SJSA1 (cell line): ENCODE measurements at regions not wholly inside any gene's neighbourhood (a gene's known extent, or its start where the extent isn't known, plus 50 kb on each side); places are given as distances from the start of the nearest gene placed in this dataset.
"Not testable (repeated sequence)": the region's sequence is repeated elsewhere in the genome, so short reads cannot be mapped to it uniquely, and the experiment has no call there.

Experiments used
- DNase-seq, 2 experiments: peaks; one replicate each; pipeline ENCODE4 v3.0.0-alpha.2; 2015 to 2020; ENCODE audit warnings: low spot score in 2 of 2, low read depth in 1 of 2
- H3K27ac ChIP-seq: fragments of 250-450 bp; sonication (Bioruptor Pico); 2 replicates; pipeline ENCODE4 v1.5.1; 2020; ENCODE audit warnings: mild to moderate bottlenecking, moderate library complexity
- H3K27me3 ChIP-seq: fragments of 250-450 bp; sonication (Bioruptor Pico); replicated peaks from 2 replicates; pipeline ENCODE4 v1.5.1; 2020; ENCODE audit warnings: mild to moderate bottlenecking, moderate library complexity
- H3K36me3 ChIP-seq: fragments of 250-450 bp; sonication (Bioruptor Pico); 2 replicates; pipeline ENCODE4 v1.5.1; 2020; ENCODE audit warnings: mild to moderate bottlenecking
- H3K4me1 ChIP-seq: fragments of 250-450 bp; sonication (Bioruptor Pico); replicated peaks from 2 replicates; pipeline ENCODE4 v1.6.1; 2021; ENCODE audit warnings: mild to moderate bottlenecking
- H3K4me3 ChIP-seq: fragments of 250-450 bp; sonication (Bioruptor Pico); 2 replicates; pipeline ENCODE4 v1.5.1; 2020; ENCODE audit warnings: mild to moderate bottlenecking
- H3K9me3 ChIP-seq: fragments of 250-450 bp; sonication (Bioruptor Pico); replicated peaks from 2 replicates; pipeline ENCODE4 v1.5.1; 2020; ENCODE audit warnings: mild to moderate bottlenecking

DNA sequence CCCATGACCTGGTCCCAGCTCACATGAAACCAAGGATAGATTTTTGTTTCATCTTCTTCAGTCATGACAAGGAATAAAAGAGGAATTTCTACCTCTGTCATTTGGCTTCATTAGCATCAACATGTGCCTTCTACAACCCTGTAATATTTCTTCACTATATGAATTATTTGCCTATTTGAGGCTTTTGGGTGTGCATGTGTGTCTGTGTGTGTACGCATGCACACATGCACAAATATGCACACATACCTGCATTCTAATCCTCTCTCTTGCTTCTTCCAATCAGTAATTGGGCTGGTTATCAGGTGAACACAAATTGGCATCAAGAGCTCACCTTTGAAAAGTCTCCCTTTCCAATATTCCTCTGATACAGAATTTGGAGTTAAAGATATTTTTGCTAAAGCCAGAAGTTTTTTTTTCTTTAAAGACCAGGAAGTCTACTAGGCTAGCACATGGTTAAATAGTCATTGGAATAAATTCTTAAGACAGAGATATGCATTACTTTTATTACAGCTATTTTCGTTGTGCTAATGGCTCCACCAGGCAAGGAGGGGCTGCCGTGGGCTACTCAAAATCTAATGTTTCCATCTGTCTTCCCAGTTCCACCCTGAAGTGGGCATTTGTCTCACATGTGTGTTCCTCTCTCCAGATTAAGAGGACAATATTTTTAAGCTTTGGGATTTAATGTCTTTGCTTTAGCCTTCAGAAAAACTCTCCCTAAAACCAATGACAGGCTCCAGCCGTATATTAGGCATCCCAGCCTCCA lies 547.2 kb upstream of the CDH5 start:
- Histone ChIP-seq H3K4me1 (no peaks in the 10 kb centered on the region), H3K27ac (no peak overlapping the region), H3K27me3 (no peaks in the 10 kb centered on the region), H3K9me3 (no peaks in the 10 kb centered on the region), H3K36me3 (no peaks in the 10 kb centered on the region), H3K4me3 (no peak overlapping the region)
- DNase-seq, result no peak

DNA sequence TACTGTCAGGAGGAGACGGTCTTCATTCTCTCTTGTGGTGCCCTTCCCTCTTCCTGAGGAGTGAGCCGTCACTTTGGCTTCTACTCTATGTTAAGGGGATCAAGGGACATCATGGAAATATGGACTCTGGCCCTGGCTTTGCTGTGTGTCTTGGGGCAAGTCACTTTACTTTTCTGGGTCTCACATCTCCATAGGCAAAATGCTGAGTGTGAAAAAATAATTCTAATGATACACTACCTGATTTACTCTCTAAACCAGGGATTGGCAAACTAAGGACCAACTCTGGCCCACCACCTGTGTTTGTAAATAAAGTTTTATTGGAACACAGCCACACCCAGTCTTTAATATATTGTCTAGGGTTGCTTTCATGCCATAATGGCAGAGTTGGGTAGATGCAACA lies 548.7 kb upstream of the CDH5 start:
- Histone ChIP-seq H3K9me3 (no peaks in the 10 kb centered on the region), H3K4me1 (no peaks in the 10 kb centered on the region), H3K4me3 (no peak overlapping the region), H3K27me3 (no peaks in the 10 kb centered on the region), H3K36me3 (no peaks in the 10 kb centered on the region), H3K27ac (no peak overlapping the region)
- no peak for DNase-seq

DNA sequence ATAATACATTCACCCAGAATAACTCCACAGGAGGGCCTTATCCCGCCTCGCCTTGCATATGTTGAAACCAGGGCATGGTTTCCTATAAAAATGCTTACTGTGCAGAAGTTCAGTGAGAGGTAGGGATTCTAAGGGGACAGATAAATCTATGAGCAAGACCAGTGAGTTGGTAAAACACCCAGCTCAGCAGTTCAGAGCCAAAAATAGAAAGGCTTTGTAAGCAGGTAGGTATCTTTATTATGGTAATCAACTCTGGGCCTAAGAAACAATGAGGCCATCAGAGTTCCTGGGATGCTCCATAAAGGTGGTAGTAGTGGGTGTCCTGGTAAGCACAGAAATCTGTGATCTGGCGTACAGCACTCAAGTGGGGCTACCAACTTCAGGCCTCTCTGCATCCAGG lies 549.4 kb upstream of the CDH5 start:
- Histone ChIP-seq H3K4me1 (no peaks in the 10 kb centered on the region), H3K27ac (no peak overlapping the region), H3K9me3 (no peaks in the 10 kb centered on the region), H3K4me3 (no peak overlapping the region), H3K36me3 (no peaks in the 10 kb centered on the region), H3K27me3 (peaks cover under 1% of the 10 kb centered on the region; the same call in 1 of the 2 replicates)
- no peak for DNase-seq

DNA sequence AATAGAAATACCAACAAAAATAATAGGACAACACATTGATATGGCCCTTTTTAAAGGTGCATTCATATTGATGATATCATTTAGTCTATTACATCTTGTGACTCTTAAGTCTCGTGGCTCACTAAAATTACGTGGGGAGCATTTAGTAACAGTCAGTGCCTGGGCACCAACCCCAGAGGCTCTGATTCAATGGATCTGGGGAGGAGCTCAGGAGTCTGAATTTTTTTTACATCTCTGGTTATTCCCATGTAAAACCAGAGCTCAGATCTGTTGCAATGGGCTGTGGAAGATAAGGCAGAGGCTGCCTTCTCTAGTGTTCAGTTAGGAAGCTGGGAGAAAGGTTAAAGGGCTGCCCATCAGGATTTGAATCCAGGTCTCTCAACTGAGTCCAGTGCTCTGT lies 549.9 kb upstream of the CDH5 start:
- H3K4me3 ChIP-seq, result no peak overlapping the region
- no peak overlapping the region for H3K27ac ChIP-seq
- no peaks in the 10 kb centered on the region for H3K9me3 ChIP-seq
- no peaks in the 10 kb centered on the region for H3K4me1 ChIP-seq
- peaks cover 3% of the 10 kb centered on the region; the same call in 1 of the 2 replicates for H3K27me3 ChIP-seq
- H3K36me3 ChIP-seq, result no peaks in the 10 kb centered on the region
- no peak for DNase-seq

DNA sequence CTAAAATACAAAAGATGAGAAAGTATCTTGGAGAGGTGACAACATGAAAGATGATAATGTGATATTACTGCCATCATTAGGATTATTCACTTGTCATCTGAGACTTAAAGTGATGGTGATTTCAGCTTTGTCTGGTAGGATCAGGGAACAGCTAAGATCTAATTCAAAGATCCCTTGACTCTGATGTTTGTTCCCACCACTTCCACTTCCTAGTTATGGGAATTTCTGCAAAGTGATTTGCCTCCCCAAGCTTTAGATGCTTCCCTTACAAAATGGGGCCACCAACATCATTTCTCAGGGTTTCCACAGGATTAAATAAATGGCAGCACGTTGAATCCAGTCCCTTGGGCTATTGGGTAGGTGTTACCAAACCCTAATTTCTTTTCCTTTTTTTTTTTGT lies 550.8 kb upstream of the CDH5 start:
- no peak for DNase-seq
- H3K9me3 ChIP-seq, result no peaks in the 10 kb centered on the region
- no peaks in the 10 kb centered on the region for H3K36me3 ChIP-seq
- H3K27me3 ChIP-seq, result peaks cover 3% of the 10 kb centered on the region; the same call in 1 of the 2 replicates
- H3K4me3 ChIP-seq, result no peak overlapping the region
- H3K27ac ChIP-seq, result no peak overlapping the region
- H3K4me1 ChIP-seq, result no peaks in the 10 kb centered on the region

DNA sequence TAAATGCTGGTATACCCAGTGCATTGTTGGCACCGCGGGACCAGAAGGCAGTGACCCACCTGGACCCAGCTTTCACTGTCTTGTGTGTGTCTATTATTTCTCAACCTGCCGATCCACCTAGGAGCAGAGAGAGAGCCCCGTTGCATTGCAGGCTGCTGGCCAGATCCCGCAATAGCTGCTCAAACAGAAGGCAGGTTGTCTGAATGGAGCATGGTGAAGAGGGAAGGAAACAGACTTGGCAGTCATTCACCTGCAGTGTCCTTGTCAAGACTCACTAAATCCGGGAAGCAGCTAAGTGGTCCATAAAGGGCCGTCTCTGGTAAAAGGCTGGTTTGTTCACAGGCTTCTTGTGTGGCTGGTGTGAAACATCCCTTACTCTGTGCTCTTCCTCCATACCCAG lies 552.6 kb upstream of the CDH5 start:
- H3K4me1 ChIP-seq, DNase-seq, H3K36me3 ChIP-seq, H3K27me3 ChIP-seq, H3K4me3 ChIP-seq, H3K27ac ChIP-seq, H3K9me3 ChIP-seq: not testable (repeated sequence)

DNA sequence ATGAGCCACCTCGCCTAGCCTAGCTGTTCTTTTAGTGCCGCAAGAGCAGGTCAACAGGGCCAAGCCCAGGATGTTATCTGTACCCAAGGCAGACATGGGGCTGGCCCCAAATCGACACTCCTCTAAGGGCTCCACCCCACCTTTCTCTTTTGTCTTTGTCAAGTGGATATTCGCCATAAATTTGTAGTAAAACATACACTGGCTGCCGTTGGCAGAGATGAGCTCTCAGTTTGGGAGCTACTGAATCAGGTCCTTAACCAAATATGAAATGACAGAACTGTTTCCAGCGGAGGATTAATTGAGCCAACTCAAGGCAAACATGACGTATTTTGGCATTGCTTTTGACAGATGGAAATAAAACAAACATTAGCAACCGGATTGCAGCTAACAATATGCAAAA lies 556.9 kb upstream of the CDH5 start:
- H3K27ac ChIP-seq, result no peak overlapping the region
- no peaks in the 10 kb centered on the region for H3K36me3 ChIP-seq
- no peaks in the 10 kb centered on the region for H3K4me1 ChIP-seq
- DNase-seq, result no peak
- peaks cover 3% of the 10 kb centered on the region; the same call in 1 of the 2 replicates for H3K27me3 ChIP-seq
- no peak overlapping the region for H3K4me3 ChIP-seq
- H3K9me3 ChIP-seq, result no peaks in the 10 kb centered on the region

DNA sequence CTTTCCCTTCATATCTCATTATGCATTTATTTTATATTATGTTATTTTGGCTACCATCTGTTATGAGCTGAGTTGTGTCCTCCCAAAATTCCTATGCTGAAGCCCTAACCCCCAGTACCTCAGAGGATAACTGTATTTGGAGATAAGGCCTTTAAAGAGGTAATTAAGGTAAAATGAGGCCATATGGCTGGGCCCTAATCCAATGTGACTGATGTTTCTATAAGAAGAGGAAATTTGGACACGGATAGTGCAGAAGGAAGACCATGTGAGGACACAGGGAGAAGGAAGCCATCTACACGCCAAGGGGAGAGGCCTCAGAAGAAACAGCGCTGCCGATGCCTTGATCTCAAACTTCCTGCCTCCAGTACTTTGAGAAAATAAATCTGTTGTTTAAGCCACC lies 557.7 kb upstream of the CDH5 start:
- no peaks in the 10 kb centered on the region for H3K4me1 ChIP-seq
- H3K27me3 ChIP-seq, result peaks cover 3% of the 10 kb centered on the region; the same call in 1 of the 2 replicates
- H3K4me3 ChIP-seq, result no peak overlapping the region
- no peak for DNase-seq
- H3K9me3 ChIP-seq, result no peaks in the 10 kb centered on the region
- H3K36me3 ChIP-seq, result no peaks in the 10 kb centered on the region
- no peak overlapping the region for H3K27ac ChIP-seq

DNA sequence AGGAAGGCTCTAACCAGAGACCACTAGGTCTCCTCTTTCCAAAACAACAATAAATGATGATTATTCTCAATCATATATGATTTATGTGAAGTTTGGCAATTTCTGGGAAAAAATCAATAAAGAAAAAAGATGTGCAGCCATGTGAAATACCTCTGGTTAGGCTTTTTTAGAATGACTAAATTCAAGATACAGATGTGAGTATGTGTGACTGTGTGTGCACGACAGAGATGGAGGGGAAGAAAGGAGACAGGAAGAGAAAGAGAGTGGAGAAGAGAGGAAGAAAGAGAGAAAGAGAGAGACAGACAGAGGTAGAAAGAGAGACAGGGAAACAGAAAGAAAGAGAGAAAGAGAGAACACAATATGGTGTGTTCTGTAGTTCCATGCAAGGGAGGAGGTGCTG lies 558.6 kb upstream of the CDH5 start:
- no peaks in the 10 kb centered on the region for H3K36me3 ChIP-seq
- DNase-seq, result no peak
- H3K27me3 ChIP-seq, result peaks cover 3% of the 10 kb centered on the region; the same call in 1 of the 2 replicates
- no peaks in the 10 kb centered on the region for H3K4me1 ChIP-seq
- H3K27ac ChIP-seq, result no peak overlapping the region
- H3K9me3 ChIP-seq, result no peaks in the 10 kb centered on the region
- H3K4me3 ChIP-seq, result no peak overlapping the region

DNA sequence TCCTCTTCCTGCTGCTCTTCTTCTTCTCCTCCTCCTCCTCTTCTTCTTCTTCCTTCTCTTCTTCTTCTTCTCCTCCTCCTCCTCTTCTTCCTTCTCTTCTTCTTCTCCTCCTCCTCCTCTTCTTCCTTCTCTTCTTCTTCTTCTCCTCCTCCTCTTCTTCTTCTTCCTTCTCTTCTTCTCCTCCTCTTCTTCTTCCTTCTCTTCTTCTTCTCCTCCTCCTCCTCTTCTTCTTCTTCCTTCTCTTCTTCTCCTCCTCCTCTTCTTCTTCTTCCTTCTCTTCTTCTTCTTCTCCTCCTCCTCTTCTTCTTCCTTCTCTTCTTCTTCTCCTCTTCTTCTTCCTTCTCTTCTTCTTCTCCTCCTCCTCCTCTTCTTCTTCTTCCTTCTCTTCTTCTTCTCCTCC lies 560.8 kb upstream of the CDH5 start:
- DNase-seq, H3K4me1 ChIP-seq, H3K36me3 ChIP-seq, H3K27ac ChIP-seq, H3K4me3 ChIP-seq, H3K27me3 ChIP-seq, H3K9me3 ChIP-seq: not testable (repeated sequence)

DNA sequence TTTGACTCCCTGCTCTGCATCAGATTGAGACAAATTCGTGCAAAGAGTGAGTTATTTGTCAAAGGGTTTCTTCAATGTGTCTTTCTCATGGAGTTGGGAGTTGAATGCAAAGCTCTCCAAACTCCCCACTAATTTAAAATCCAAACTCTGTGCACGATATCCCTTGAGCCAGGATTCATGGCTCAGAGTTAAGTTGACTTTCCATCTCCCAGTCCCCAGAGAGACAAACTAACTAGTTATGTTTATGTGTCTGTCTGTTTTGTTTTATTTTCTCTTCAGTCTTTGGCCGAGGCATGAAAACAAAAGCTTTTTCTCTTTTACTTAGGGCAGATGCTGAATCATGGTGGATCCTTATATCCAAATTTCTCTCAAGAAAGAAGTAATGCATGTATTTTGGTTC lies 570.0 kb upstream of the CDH5 start:
- Histone ChIP-seq H3K9me3 (no peaks in the 10 kb centered on the region), H3K36me3 (no peaks in the 10 kb centered on the region), H3K4me3 (no peak overlapping the region), H3K27ac (no peak overlapping the region), H3K27me3 (no peaks in the 10 kb centered on the region; the same call in 1 of the 2 replicates), H3K4me1 (no peaks in the 10 kb centered on the region)
- DNase-seq, result no peak

DNA sequence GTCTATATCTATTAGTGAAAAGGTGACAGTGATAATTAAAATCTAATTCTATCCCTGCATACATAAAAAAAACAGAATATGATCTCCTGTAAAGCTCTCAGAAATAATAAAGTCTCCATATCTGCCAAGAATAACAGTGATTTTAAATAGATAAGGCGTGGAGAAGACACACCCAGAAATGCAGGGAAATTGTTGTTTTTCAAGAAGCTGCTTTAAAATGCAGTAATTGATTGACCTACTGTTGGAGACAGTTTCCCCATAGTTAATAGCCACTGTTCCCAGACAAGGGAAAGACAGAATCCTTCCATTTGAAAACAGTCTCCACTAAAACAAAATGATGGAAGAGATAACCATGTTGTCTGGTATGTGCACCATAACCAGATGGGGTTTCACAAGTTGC lies 571.5 kb upstream of the CDH5 start:
- Histone ChIP-seq H3K9me3 (no peaks in the 10 kb centered on the region), H3K4me1 (no peaks in the 10 kb centered on the region), H3K36me3 (no peaks in the 10 kb centered on the region), H3K27ac (no peak overlapping the region), H3K4me3 (no peak overlapping the region), H3K27me3 (no peaks in the 10 kb centered on the region; the same call in 1 of the 2 replicates)
- no peak for DNase-seq

DNA sequence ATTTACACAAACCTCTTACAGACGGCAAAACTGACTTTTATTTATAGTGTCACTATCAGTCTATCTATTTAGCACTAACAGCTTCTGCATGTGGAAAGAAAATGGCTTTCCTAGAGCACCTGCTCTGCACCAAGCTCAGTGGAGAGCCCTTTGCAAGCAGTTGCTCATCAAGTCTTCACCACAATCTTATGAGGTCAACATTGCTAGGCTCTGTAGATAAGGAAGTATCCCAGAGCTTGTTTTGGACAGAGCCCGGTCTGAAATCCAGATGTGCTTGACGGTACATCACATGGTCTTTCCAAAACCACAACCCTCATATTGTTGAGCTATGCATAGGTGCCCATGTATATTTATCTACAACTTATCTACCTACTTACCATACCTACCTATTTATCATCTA lies 572.7 kb upstream of the CDH5 start:
- Histone ChIP-seq H3K4me3 (no peak overlapping the region), H3K4me1 (no peaks in the 10 kb centered on the region), H3K27me3 (no peaks in the 10 kb centered on the region), H3K36me3 (no peaks in the 10 kb centered on the region), H3K27ac (no peak overlapping the region), H3K9me3 (no peaks in the 10 kb centered on the region)
- no peak for DNase-seq

DNA sequence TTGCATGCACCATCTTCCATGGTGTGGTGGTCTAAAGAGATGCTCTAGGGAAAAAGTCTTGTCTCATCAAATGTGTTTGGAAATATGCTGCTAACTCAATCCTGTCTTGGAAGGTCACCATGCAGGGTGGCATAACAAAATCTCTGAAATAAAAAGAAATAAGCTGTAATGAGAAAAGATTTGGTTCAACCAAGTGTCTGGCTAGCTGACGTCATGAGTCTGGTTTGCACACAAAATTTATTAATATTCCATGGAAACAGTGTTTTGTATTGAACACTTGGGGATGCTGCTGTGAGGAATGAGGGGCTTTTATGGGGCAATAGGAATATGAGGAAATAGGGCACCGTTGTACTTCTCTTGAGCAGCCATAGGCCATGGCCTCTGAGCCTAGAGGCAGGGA lies 575.7 kb upstream of the CDH5 start:
- no peak for DNase-seq
- no peak overlapping the region for H3K27ac ChIP-seq
- no peaks in the 10 kb centered on the region for H3K9me3 ChIP-seq
- no peaks in the 10 kb centered on the region for H3K36me3 ChIP-seq
- no peaks in the 10 kb centered on the region for H3K27me3 ChIP-seq
- no peak overlapping the region for H3K4me3 ChIP-seq
- H3K4me1 ChIP-seq, result no peaks in the 10 kb centered on the region
